HG03571 (cell line): ENCODE measurements at regions not wholly inside any gene's neighbourhood (a gene's known extent, or its start where the extent isn't known, plus 50 kb on each side); places are given as distances from the start of the nearest gene placed in this dataset.

Experiments
- ATAC-seq: cut with Tn5 transposase; IDR thresholded peaks from one replicate; pipeline ENCODE4 v1.9.1; 2021; ENCODE audit not compliant: unreplicated experiment

GRCh38 chr6:163720460-163721235 lies 306.1 kb downstream of the QKI start:
- no peak for ATAC-seq

GRCh38 chr6:163720005-163720404 lies 305.5 kb downstream of the QKI start:
- no peak for ATAC-seq

- ATAC-seq: no peak
Measured at GRCh38 chr6:163719028-163719742, 304.7 kb downstream of the QKI start.

- no peak for ATAC-seq
Measured at GRCh38 chr6:163718537-163718936, 304.0 kb downstream of the QKI start.

GRCh38 chr6:163717106-163717764 lies 302.7 kb downstream of the QKI start:
- no peak for ATAC-seq

GRCh38 chr6:163716690-163717089 lies 302.2 kb downstream of the QKI start:
- no peak for ATAC-seq

GRCh38 chr6:163715846-163716245 lies 301.3 kb downstream of the QKI start:
- no peak for ATAC-seq

GRCh38 chr6:163714179-163714578 lies 299.7 kb downstream of the QKI start:
- ATAC-seq: no peak

GRCh38 chr6:163712981-163713380 lies 298.5 kb downstream of the QKI start:
- ATAC-seq: no peak

GRCh38 chr6:163712566-163712961 lies 298.0 kb downstream of the QKI start:
- ATAC-seq: no peak

GRCh38 chr6:163711615-163712565 lies 297.4 kb downstream of the QKI start:
- peak; percentile 52 for ATAC-seq

- ATAC-seq: no peak
Measured at GRCh38 chr6:163710532-163711470, 296.3 kb downstream of the QKI start.

- ATAC-seq: no peak
Measured at GRCh38 chr6:163709693-163710092, 295.2 kb downstream of the QKI start.

- no peak for ATAC-seq
Measured at GRCh38 chr6:163709255-163709654, 294.7 kb downstream of the QKI start.

- peak; percentile 55 for ATAC-seq
Measured at GRCh38 chr6:163708466-163708865, 293.9 kb downstream of the QKI start.

GRCh38 chr6:163707387-163708355 lies 293.2 kb downstream of the QKI start:
- peak; percentile 42 for ATAC-seq

GRCh38 chr6:163706500-163707087 lies 292.1 kb downstream of the QKI start:
- no peak for ATAC-seq

GRCh38 chr6:163705923-163706322 lies 291.4 kb downstream of the QKI start:
- peak; percentile 55 for ATAC-seq
